Activated CD4-positive, CD25-positive, alpha-beta regulatory T cell (primary cell): ENCODE measurements at regions not wholly inside any gene's neighbourhood (a gene's known extent, or its start where the extent isn't known, plus 50 kb on each side); places are given as distances from the start of the nearest gene placed in this dataset.

ENCODE experiments used
- DNase-seq, 4 experiments: peaks; one replicate each; lab custom pipeline; 2025; lab: John Stamatoyannopoulos, UW

DNA sequence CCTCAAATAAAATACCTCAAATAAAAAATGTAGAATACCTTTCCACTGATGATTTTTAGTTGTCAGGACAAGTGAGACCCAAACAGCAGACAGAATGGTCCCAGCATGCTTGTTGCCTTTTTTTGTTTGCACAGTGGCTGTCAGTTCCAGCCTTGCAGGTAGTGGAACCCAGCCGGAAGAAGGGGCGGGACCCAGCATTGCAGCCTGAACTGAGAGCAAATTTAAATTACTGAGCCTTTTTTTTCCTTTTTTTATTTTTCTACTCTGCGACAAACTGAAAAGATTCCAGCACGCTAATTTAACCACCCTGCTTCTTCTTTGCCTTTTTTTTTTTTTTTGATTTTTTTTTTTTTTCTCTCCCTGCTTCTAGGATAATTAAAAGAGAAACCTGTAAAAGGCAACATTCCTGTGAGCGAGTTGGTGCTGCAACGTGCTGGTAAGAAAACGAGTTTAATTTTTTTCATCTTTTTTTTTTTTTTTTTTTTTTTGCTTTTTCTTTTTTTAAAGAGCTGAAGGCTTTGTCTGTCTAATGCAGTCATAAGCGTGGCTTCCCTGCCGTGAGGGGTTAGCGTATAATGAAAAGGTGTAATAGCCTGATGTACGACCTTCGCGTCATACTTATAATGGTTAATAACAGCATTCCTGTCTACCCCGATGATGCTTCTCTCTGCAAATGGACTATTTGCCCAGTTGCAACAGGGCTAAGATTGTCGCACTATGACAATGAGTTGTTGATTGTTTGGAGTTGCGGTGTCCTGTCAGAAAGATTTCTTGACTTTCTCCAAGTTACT is 555.3 kb upstream of the CELF2 start:
- no peak for DNase-seq

DNA sequence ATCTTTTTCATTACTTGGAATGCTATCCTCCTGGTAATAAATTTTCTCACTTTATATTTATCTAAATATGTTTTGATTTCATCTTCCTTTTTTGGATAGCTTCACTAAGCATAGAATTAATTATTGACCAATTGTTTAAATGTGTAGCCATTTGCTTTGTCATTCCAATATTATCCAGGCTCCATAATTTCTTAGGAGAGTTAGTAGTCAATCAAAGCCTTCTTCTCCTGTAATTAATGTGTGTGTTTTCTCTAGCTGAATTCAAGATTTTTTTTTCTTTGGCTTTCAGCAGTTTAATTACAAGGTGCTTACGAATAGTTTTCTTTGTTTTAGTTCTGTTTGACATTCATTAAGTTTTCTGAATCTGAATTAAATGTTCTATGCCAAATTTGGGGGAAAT is 545.9 kb upstream of the CELF2 start:
- no peak for DNase-seq

DNA sequence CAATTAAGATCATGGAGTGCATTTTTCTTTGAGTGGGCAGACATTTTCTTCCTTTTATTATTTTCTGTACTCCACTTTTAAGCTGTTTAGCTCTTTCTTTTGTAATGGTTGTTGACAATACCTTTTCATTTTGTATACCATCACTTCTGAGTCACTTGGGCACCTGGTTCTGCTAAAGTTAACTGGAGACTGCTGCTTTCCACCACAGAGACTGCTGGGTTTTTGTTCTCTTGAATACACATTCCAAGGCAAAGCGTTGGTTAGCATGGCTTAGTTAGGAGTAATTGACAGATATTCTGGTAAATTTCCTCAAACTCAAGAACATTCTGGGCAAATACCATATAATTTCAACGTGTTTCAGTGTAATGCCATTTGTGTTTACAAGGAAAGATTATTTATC is 541.9 kb upstream of the CELF2 start:
- no peak for DNase-seq

DNA sequence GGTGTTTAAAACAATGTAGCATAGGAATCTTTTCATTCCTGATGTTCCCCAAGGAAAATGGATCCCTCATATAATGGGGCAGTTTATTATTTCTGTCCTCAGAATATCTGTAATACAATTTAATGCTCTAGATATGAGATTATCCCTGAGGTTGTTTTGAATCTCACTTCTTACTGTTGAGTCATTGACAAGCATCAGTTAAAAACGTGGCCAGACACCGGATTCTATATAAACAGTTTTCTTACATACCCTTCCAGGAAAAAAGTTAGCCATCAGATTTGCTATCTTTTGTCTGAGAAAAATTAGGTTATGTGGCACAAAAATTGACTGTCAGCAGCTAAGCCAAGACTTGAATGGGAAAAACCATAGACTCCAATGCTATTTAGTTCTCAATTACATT is 539.8 kb upstream of the CELF2 start:
- no peak for DNase-seq

DNA sequence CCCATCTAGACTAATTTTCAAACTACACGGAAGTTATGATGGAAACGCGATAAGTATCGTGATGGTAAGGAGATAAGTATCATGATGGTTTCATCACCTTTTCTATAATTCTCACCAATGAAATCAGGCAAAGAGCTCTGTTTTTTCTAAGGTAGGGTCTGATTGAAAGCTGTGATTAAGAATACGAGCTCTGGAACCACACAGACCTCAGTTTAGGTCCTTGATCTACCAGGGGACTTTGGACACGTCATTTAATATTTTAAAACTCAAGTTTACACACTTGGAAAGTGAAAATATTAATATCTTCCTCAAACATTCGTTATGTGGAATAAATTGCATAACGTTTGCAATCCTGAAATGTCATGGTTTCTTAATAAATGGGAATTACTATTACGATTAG is 538.2 kb upstream of the CELF2 start:
- DNase-seq, result no peak

DNA sequence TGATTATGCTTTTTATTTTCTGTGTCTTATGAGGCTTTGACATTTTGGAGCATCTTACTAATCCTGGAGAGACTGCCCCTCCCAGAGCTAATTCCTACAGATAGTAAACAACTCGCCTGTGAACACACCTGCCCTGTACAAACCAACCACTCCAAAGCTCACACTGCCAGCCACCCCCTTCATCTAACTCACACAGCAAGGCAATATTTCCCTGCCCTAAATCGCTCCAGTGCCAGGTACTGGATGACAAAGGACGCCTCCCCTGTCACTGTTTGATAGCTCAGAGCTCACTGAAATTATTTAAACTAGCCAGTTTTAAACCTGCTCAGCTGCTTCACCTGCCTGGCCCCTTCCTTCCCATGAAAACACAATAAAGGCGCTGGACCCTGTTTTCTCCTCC is 535.1 kb upstream of the CELF2 start:
- DNase-seq, result no peak

DNA sequence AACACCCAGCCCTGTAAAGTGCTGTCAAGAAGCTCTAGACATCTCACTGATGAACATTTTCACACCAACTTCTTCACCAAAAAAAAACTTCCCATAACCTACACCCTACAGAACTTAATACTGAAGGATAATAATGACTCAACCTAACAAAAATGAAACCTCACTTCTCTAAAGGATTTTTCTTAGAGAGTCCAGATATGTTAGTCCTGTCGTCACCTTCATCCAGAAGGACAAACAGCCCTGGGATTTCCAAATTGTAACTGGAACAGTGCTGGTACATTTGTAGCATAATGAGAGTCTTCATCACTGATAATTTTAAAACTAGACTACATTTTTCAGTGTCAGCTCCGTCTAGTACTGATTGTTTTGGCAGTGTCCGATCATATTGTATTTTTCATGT is 528.6 kb upstream of the CELF2 start:
- no peak for DNase-seq

DNA sequence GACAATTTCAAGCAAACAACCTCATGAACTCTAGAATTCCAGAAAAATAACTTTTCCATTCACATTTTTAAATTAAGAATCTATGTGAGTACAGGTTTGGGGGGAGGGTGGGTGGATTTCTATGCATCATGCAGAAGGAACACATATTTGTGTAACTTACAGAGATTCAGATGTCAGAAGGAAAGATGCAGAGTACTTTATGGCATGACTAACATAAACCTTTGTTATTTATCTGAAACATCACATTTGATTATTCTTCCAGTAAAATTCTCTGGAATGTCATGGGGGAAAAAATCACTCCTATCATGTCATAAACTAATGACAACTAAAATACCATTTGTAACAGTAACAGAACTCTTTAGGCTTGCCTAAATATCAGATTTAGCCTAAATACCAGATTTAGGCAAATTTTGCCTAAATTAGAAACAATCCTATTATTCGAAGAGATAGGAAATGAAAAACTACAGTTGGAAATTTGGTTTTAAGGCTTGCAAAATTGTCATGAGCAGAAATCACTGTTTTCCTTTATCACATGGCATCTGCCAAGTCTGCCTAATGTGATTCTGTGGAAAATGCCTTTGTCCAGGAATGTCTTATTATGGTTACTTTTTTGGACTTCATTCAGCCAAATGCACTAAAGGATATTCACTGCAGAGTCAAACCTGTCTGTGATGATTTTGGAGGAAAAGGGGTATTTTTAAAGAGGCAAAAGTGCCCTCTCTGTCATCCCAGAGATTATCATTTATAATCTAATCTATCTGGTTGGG is 527.7 kb upstream of the CELF2 start:
- no peak for DNase-seq

DNA sequence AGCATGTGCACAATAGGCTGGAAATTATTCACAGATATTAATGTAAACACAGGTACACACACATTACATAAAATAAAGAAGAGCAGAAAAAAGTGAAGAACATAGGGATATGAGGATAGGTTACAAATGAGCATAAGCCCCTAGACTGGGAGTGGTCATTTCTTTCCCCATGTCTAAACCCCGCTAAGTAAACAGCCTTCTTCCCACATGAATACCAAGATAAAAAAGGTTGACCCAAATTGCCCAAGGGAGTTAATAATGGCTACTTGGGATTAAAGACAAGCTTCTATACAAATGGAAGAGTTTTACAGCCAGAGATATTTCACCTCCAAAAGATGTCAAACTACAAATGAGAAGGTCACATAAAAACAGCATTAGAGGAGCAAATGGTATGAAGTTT is 527.1 kb upstream of the CELF2 start:
- no peak for DNase-seq

DNA sequence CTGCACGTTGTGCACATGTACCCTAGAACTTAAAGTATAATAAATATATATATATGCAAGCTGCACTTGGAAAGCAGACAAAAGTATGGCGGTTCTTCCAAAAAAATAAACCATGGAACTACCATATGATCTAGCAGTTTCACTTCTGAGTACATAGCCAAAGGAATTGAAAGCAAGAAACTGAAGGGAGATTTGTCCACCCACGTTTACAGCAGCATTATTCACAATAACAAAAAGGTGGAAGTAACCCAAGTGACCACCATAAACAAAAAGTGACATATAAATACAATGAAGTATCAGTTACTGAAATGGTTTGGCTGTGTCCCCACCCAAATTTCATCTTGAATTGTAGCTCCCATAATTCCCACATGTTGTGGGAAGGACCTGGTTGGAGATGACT is 525.3 kb upstream of the CELF2 start:
- DNase-seq, result no peak

DNA sequence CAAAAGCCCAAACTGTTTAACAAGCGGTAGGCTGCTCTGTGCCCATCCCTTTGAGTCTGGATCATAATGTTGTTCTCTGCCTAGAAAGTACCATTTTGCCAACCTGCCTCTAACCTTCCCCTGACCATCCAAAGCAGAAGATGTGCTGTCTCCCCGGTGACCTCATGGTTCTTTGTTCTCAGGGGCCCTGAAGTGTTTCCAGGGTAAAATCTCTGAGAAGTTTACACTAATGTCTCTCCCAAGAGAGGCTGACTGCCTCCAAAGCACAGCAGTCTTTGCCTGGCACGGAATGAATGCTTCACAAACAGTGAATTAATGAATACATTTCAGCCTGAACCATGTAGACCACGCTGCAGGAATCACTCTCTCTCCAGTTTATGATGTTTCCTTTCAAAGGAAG is 523.8 kb upstream of the CELF2 start:
- DNase-seq, result no peak

DNA sequence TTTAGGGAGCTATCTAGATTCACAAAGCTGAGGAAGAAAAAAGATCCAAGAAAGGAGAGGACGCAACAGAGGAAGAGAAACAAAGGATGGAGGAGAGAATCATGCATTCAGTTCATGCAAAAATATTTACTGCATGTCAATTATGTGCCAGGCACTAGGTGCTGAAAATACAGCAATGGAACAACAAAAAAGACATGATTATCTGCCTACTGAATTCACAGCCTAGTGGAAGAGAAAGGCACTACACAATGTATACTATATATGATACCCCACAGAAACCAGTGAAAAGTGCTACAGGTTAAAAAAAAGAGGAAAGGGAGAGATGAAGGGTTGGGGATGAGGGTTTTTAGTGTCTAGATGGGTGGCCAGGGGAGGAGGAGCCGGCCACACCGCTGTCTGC is 520.4 kb upstream of the CELF2 start:
- no peak for DNase-seq

DNA sequence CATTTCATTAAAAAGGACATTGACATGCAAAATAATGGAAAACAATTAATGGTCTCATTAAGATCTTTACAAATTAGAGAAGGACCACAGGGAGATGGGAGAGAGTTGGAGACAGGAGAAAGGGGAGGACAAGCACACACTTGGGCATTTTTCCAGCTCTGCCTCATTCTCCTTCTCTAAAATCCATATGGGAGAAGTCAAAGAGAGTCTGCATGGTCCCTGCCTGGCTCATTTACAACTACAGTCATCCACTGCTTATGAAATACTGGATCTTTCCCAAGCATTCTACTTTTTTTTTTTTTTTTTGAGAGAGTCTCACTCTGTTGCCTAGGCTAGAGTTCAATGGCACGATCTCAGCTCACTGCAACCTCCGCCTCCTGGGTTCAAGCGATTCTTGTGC is 518.9 kb upstream of the CELF2 start:
- no peak for DNase-seq

DNA sequence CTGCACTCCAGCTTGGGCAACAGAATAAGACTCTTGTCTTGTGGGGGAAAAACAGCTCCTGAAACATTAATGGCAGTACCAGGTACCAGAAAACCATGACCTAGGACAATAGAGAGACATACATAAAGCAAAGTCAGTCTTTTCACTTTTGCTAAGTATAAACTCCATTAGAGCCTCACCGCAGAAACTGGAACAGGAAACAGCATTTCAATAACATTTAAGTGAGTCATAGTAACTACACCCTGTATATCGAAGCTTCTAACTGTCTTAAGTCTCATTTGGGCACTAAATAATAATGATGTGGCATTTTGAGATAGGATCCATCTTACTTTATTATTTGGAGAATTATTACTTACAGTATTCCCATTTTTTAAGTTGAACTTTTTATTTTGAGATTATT is 517.8 kb upstream of the CELF2 start:
- no peak for DNase-seq

DNA sequence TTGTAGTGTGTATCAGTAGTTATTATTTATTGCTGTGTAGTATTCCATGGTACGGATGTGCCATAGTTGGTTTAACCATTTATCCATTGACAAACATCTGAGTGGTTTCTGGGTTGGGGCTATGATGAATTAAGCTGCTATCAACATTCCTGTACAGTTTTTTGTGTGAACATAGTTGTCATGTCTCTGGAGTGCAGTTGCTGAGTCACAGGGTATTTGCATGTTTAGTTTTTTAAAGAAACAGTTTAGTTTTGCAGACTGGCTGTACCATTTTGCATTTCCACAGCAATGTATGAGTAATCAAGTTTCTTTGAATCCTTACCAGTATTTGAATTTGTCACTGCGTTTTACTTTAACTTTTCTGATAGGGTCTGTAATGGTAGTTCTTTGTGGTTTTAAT is 516.7 kb upstream of the CELF2 start:
- no peak for DNase-seq

DNA sequence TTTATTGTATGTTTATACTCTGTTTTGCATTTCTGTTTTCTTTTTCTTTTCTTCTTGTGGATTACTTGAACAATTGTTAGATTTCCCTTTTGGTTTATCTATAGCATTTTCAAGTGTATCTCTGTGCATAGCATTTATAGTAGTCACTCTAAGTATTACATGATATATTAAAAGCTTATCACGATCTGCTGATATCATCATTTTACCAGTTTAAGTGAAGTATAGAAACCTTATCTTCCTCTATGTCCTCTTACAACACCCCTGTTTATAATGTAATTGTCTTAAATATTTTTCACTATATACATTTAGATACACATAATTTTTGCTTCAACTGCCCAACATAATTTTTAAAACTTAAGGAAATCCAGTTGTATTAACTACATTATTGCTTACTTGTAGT is 513.9 kb upstream of the CELF2 start:
- DNase-seq, result no peak

DNA sequence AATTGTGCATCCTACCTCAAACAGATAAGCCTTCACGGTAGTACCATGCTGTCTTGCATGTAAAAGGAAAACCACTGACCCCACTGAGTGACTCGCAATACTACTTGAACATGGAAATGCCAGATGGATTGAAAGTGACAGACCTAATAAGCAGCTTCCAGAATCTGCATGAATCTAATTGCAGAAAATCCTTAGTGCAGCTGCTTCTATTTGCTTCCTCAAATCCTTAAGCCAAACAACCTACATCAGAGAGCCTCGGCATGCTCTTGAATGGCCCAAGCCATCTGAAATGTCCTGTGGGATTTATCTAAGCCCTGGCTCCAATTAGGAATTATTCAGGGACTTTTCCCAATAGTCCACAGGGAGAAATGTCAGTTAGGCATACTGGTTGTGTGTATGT is 509.5 kb upstream of the CELF2 start:
- DNase-seq, result no peak

DNA sequence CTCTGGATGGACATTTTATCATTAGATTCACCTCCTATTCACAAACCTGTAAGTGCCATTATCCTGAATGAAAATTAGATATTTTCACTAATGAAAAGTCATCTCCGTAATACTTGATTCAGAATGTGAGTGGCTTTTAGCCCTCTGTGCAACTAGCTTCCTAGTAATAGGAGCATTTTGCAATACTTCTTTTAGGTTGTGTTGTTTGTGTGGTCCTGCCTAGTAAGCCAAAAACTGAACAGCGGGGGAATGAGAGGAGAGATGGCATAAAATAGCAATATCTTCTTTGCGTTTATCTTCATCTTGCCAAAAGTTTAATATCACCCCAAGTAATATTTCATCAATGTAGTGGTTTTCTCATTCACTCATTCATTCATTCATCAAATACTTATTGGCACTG is 507.5 kb upstream of the CELF2 start:
- no peak for DNase-seq

DNA sequence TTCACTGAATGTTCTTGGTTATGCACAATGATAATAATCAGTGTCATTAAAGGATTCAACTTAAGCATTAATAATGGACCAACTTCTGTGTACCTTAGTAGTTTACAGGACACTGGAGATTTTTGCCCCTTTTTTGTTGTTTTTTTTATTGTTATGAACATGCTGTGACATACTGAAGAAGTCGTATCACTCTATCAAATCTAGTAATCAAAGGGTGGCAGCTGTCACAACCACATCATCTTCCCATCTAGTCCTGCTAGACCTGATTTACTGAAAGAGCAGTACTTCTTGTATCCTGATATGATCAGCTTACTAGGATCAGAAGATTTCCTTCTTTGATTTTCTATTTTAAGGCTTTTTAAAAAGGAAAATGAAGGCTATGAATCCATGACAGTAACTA is 504.6 kb upstream of the CELF2 start:
- DNase-seq, result no peak

DNA sequence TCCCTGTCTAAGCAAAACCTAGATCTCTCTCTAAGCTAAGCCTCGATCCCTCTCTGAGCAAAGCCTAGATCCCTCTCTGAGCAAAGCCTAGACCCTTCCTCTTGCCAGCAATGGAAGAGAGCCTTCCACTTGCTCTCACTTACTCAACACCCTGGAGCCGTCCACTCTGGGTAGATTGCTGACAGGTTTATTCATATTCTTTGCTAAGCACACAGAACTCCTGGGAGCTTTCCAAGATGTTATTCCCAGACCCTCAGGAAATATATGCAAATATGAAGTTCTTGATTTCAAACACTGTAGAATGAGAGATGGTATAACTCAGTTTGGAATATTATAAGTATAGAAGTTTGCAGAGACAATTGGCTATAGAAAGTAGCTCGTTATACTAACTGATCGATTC is 503.8 kb upstream of the CELF2 start:
- DNase-seq, result no peak

DNA sequence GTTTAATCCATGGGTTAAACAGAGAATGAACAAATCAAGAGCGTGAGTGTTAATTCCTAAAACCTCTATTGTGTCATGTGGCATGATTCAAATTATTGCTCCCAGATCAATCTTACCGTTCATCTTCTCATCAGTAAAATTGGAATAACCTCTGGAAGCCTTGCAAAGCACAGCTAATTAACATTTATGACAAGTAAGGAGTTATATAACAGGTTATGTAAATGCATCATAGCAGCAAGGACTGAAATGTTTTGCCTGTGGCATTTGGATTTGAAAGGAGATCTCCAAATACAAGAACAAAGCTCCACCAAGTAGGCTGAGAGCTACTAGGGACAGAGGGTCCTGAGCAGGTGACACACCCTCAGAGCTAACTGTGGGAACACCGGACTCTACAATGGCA is 502.9 kb upstream of the CELF2 start:
- no peak for DNase-seq

DNA sequence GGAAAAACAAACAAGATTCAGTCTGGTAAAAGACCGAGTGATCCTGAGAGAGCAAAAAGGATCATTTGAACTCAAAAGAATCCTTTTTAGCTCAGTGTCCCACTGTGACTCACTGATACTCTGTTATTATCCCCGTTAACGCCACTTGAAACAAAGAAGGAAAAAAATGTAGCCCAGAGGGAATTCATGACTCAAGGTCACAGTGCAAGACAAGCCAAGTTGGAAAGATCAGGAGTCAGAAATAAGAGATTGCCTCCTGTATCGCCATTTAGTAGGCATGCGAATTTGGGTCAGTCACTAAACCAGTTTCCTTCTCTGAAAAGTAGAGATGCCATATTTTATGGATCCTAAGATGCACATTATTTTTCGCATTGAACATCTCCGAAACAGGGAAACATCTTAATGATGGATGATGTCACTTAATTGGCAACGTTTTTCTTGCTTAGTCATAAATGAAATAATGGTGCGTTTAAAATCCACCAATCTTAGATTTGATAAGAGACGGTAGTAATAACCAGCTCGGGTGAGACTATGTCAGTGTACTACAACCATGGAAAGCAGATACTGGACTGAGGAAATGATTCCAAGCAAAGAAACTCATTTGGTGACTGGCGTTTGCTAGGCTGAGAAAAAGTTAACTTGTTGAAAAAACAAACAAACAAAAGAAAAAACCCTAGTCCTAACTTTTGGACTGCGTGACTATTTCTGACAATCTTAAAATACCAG is 502.0 kb upstream of the CELF2 start:
- DNase-seq, result no peak
